AG04450 (cell line): ENCODE measurements at regions not wholly inside any gene's neighbourhood (a gene's known extent, or its start where the extent isn't known, plus 50 kb on each side); places are given as distances from the start of the nearest gene placed in this dataset.

Source experiments
- CTCF ChIA-PET: fragments of 300-600, 350-600 bp; formaldehyde crosslinking; extraction: SDS; loops from one replicate; lab custom pipeline; 2022; ENCODE audit warnings: antibody characterized with exemption, inconsistent platforms; lab: Charles Lee
- POLR2A ChIA-PET: fragments of 350-600 bp; formaldehyde crosslinking; extraction: SDS; loops from one replicate; lab custom pipeline; 2021; ENCODE audit warnings: antibody characterized with exemption, inconsistent platforms; lab: Yijun Ruan, JAX
- DNase-seq: peaks from one replicate; pipeline ENCODE4 v3.0.0-alpha.2; 2011; ENCODE audit warnings: low read depth, low spot score
- H3K27ac ChIP-seq: one replicate; pipeline ENCODE4 v1.5.1; 2012; ENCODE audit warnings: low read depth, low read length, control low read depth
- H3K27me3 ChIP-seq: one replicate; pipeline ENCODE4 v1.6.0; 2012; ENCODE audit warnings: low read length; ENCODE audit not compliant: control insufficient read depth, insufficient read depth
- H3K4me3 ChIP-seq: 2 replicates; pipeline ENCODE4 v1.5.1; 2011; ENCODE audit warnings: mild to moderate bottlenecking, low read depth, low read length, control low read depth
- H3K9me3 ChIP-seq: 2 replicates; pipeline ENCODE4 v1.5.1; 2012; ENCODE audit warnings: low read length; ENCODE audit not compliant: control insufficient read depth, insufficient read depth
- TF ChIP-seq, protein P1 (sequence below): IDR thresholded peaks from 2 replicates; pipeline ENCODE4 v1.5.1; 2011; ENCODE audit warnings: low read depth, low read length, control low read depth, inconsistent platforms

GRCh38 chr3:46138581-46138980 lies 69.5 kb downstream of the CCR1 start:
- POLR2A ChIA-PET = no interaction called here
- Histone ChIP-seq H3K4me3 (no peak overlapping the region), H3K9me3 (no peaks in the 10 kb centered on the region), H3K27me3 (peaks cover 7% of the 10 kb centered on the region), H3K27ac (no peak overlapping the region)
- TF ChIP-seq, protein P1, sequence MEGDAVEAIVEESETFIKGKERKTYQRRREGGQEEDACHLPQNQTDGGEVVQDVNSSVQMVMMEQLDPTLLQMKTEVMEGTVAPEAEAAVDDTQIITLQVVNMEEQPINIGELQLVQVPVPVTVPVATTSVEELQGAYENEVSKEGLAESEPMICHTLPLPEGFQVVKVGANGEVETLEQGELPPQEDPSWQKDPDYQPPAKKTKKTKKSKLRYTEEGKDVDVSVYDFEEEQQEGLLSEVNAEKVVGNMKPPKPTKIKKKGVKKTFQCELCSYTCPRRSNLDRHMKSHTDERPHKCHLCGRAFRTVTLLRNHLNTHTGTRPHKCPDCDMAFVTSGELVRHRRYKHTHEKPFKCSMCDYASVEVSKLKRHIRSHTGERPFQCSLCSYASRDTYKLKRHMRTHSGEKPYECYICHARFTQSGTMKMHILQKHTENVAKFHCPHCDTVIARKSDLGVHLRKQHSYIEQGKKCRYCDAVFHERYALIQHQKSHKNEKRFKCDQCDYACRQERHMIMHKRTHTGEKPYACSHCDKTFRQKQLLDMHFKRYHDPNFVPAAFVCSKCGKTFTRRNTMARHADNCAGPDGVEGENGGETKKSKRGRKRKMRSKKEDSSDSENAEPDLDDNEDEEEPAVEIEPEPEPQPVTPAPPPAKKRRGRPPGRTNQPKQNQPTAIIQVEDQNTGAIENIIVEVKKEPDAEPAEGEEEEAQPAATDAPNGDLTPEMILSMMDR = no peak
- CTCF ChIA-PET = no interaction called here
- DNase-seq = no peak

DNA sequence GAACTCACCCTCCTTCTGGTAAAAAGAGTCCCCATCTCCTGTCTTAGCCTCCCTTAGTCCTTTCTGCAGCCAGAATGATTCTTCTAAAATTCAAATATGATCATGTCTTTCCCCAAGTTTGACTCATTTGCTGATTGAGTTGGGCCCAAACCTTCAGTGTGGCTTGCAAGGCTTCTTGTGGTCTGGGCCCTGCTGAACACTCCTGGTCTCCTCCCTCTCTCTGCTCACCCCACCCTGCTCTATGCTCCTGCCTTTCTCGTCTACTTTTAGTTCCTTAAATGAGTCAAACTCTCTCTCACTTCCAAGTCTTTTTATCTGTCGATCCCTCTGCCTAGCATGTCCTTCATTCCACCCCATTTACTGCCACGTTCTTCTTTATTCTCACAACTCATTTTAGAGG lies 72.6 kb downstream of the CCR1 start:
- CTCF ChIA-PET = no interaction called here
- no peak overlapping the region for H3K27ac ChIP-seq
- POLR2A ChIA-PET = no interaction called here
- DNase-seq = no peak
- peaks cover 12% of the 10 kb centered on the region for H3K27me3 ChIP-seq
- H3K4me3 ChIP-seq = no peak overlapping the region
- TF ChIP-seq, protein P1 = no peak
- no peaks in the 10 kb centered on the region for H3K9me3 ChIP-seq

GRCh38 chr3:46133285-46133684 lies 74.8 kb downstream of the CCR1 start:
- Histone ChIP-seq H3K27ac (no peak overlapping the region), H3K27me3 (peaks cover 12% of the 10 kb centered on the region), H3K4me3 (no peak overlapping the region), H3K9me3 (no peaks in the 10 kb centered on the region)
- ChIA-PET POLR2A (no interaction called here), CTCF (no interaction called here)
- no peak for DNase-seq
- TF ChIP-seq, protein P1 = no peak

GRCh38 chr3:46132565-46132964 lies 75.5 kb downstream of the CCR1 start:
- TF ChIP-seq, protein P1 = no peak
- no peak overlapping the region for H3K4me3 ChIP-seq
- peaks cover 12% of the 10 kb centered on the region for H3K27me3 ChIP-seq
- CTCF ChIA-PET = no interaction called here
- DNase-seq = no peak
- POLR2A ChIA-PET = no interaction called here
- H3K9me3 ChIP-seq = no peaks in the 10 kb centered on the region
- no peak overlapping the region for H3K27ac ChIP-seq

DNA sequence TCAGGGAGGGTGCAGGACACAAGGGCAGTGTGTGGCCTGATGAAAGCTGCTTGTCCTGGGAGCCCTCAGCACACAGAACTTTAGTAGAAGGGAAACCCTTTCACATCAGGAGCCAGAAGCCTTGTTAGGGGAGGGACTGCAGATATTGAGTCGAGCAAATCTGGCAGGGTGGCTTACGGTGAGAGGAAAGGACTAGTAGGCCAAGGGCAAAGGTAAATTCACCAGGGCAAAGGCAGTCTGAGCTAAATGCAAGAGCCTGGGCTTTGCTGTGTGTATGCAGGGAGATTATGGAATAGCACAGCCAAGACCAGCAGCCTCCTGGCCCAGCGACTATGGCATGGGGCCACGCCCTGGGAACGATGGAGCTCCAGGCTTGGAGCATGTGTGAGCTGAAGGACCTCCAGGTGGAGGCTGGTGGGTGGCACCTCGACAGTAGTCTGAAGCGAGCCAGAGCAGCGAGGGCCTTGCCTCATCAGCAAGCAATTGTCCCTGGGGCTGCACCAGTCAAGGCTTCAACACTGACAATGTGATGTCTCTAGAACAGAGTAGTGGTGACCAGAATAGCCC lies 76.1 kb downstream of the CCR1 start:
- Histone ChIP-seq H3K27me3 (peaks cover 12% of the 10 kb centered on the region), H3K4me3 (no peak overlapping the region), H3K27ac (no peak overlapping the region), H3K9me3 (no peaks in the 10 kb centered on the region)
- DNase-seq = no peak
- ChIA-PET POLR2A (no interaction called here), CTCF (no interaction called here)
- TF ChIP-seq, protein P1 = no peak
